Mesendoderm (in vitro differentiated cells): ENCODE measurements at regions not wholly inside any gene's neighbourhood (a gene's known extent, or its start where the extent isn't known, plus 50 kb on each side); places are given as distances from the start of the nearest gene placed in this dataset.

Experiments used
- DNase-seq: peaks from one replicate; pipeline ENCODE4 v3.0.0; 2013
- H2AK5ac ChIP-seq: 2 replicates; pipeline ENCODE4 v1.6.1; 2013; ENCODE audit warnings: low read length, inconsistent platforms
- H2BK120ac ChIP-seq: 2 replicates; pipeline ENCODE4 v1.6.1; 2013; ENCODE audit warnings: low read depth, mild to moderate bottlenecking, low read length, moderate library complexity, mixed read lengths
- H2BK15ac ChIP-seq: replicated peaks from 2 replicates; pipeline ENCODE4 v1.6.1; 2013; ENCODE audit warnings: low read depth, mild to moderate bottlenecking, moderate library complexity
- H2BK5ac ChIP-seq: 2 replicates; pipeline ENCODE4 v1.6.1; 2013; ENCODE audit warnings: low read length, inconsistent platforms
- H3K18ac ChIP-seq: 2 replicates; pipeline ENCODE4 v1.6.1; 2013; ENCODE audit warnings: mild to moderate bottlenecking, low read length, mixed read lengths
- H3K23ac ChIP-seq: one replicate; pipeline ENCODE4 v1.6.1; 2013; ENCODE audit warnings: low read length
- H3K27ac ChIP-seq: 2 replicates; pipeline ENCODE4 v1.5.1; 2013; ENCODE audit warnings: low read depth, mild to moderate bottlenecking, inconsistent platforms, low read length, moderate library complexity
- H3K27me3 ChIP-seq: 2 replicates; pipeline ENCODE4 v1.6.1; 2013; ENCODE audit warnings: low read length, control low read depth, mild to moderate bottlenecking, inconsistent platforms; ENCODE audit not compliant: insufficient read depth, poor library complexity
- H3K36me3 ChIP-seq: 2 replicates; pipeline ENCODE4 v1.6.1; 2013; ENCODE audit warnings: low read length, inconsistent platforms; ENCODE audit not compliant: control insufficient read depth, insufficient read depth
- H3K4ac ChIP-seq: one replicate; pipeline ENCODE4 v1.6.1; 2013; ENCODE audit warnings: low read depth, mild to moderate bottlenecking, low read length, moderate library complexity
- H3K4me1 ChIP-seq: 2 replicates; pipeline ENCODE4 v1.6.1; 2013; ENCODE audit warnings: low read depth, low read length, inconsistent platforms; ENCODE audit not compliant: control insufficient read depth
- H3K4me2 ChIP-seq: 2 replicates; pipeline ENCODE4 v1.6.1; 2013; ENCODE audit warnings: low read length
- H3K4me3 ChIP-seq: 2 replicates; pipeline ENCODE4 v1.5.1; 2013; ENCODE audit warnings: mild to moderate bottlenecking, low read length
- H3K56ac ChIP-seq: one replicate; pipeline ENCODE4 v1.6.1; 2013; ENCODE audit warnings: low read length
- H3K79me1 ChIP-seq: 2 replicates; pipeline ENCODE4 v1.6.1; 2013; ENCODE audit warnings: low read length, inconsistent platforms
- H3K79me2 ChIP-seq: 2 replicates; pipeline ENCODE4 v1.6.1; 2013; ENCODE audit warnings: mild to moderate bottlenecking, low read length; ENCODE audit not compliant: control insufficient read depth, insufficient read depth
- H3K9ac ChIP-seq: 2 replicates; pipeline ENCODE4 v1.6.1; 2013; ENCODE audit warnings: low read length, inconsistent platforms
- H4K5ac ChIP-seq: one replicate; pipeline ENCODE4 v1.6.1; 2013; ENCODE audit warnings: low read length
- H4K8ac ChIP-seq: one replicate; pipeline ENCODE4 v1.6.1; 2013; ENCODE audit warnings: low read depth, mild to moderate bottlenecking, control low read depth, low read length, moderate library complexity
- WGBS: extraction: QIAGEN DNeasy Blood & Tissue Kit; methylation state at CpG from one replicate; pipeline ENCODE4 v1.1.7; 2013; ENCODE audit warnings: low lambda C conversion rate, missing lambda C conversion rate; ENCODE audit not compliant: insufficient coverage; ENCODE audit errors: extremely low coverage; 5-methylcytosine and 5-hydroxymethylcytosine counted together

- no peaks in the 10 kb centered on the region for H3K36me3 ChIP-seq
- H2BK15ac ChIP-seq: no peak overlapping the region
- H2AK5ac ChIP-seq: no peak overlapping the region
- H3K18ac ChIP-seq: no peak overlapping the region
- no peak overlapping the region for H3K23ac ChIP-seq
- no peak overlapping the region for H3K4me3 ChIP-seq
- no peaks in the 10 kb centered on the region for H3K4me1 ChIP-seq
- no peak overlapping the region for H2BK120ac ChIP-seq
- H2BK5ac ChIP-seq: no peak overlapping the region
- H3K79me1 ChIP-seq: no peaks in the 10 kb centered on the region
- H3K4me2 ChIP-seq: no peak overlapping the region
- no peak for DNase-seq
- H3K4ac ChIP-seq: no peak overlapping the region
- H4K5ac ChIP-seq: no peak overlapping the region
- no peak overlapping the region for H3K56ac ChIP-seq
- H4K8ac ChIP-seq: no peak overlapping the region
- no CpG with 5 or more reads among the region's 5 CpGs for WGBS
- no peaks in the 10 kb centered on the region for H3K27me3 ChIP-seq
- no peaks in the 10 kb centered on the region for H3K79me2 ChIP-seq
- H3K9ac ChIP-seq: no peak overlapping the region
- no peak overlapping the region for H3K27ac ChIP-seq
Measured at GRCh38 chr1:93800856-93801255, 78.2 kb downstream of the DNTTIP2 start.

- no peak overlapping the region for H4K5ac ChIP-seq
- no peak overlapping the region for H2BK120ac ChIP-seq
- DNase-seq: no peak
- no peaks in the 10 kb centered on the region for H3K79me2 ChIP-seq
- no peak overlapping the region for H3K4ac ChIP-seq
- H3K4me1 ChIP-seq: no peaks in the 10 kb centered on the region
- H3K36me3 ChIP-seq: no peaks in the 10 kb centered on the region
- H2BK5ac ChIP-seq: no peak overlapping the region
- H3K4me3 ChIP-seq: no peak overlapping the region
- no peak overlapping the region for H2AK5ac ChIP-seq
- no peak overlapping the region for H2BK15ac ChIP-seq
- WGBS: no CpG with 5 or more reads among the region's 1 CpG
- H3K27me3 ChIP-seq: no peaks in the 10 kb centered on the region
- no peak overlapping the region for H3K56ac ChIP-seq
- H4K8ac ChIP-seq: no peak overlapping the region
- no peak overlapping the region for H3K9ac ChIP-seq
- no peak overlapping the region for H3K4me2 ChIP-seq
- H3K79me1 ChIP-seq: no peaks in the 10 kb centered on the region
- no peak overlapping the region for H3K27ac ChIP-seq
- no peak overlapping the region for H3K18ac ChIP-seq
- no peak overlapping the region for H3K23ac ChIP-seq
Measured at GRCh38 chr1:93798291-93798690, 80.7 kb downstream of the DNTTIP2 start.

- Histone ChIP-seq H3K18ac (no peak overlapping the region), H3K36me3 (no peaks in the 10 kb centered on the region), H3K9ac (no peak overlapping the region), H4K5ac (no peak overlapping the region), H2BK15ac (no peak overlapping the region), H3K23ac (no peak overlapping the region), H2BK5ac (no peak overlapping the region), H3K79me2 (no peaks in the 10 kb centered on the region), H3K4me1 (peaks cover 5% of the 10 kb centered on the region), H3K4me3 (no peak overlapping the region), H3K79me1 (no peaks in the 10 kb centered on the region), H3K4me2 (no peak overlapping the region), H2AK5ac (no peak overlapping the region), H4K8ac (no peak overlapping the region), H3K56ac (no peak overlapping the region), H3K27me3 (no peaks in the 10 kb centered on the region), H3K4ac (no peak overlapping the region), H3K27ac (no peak overlapping the region), H2BK120ac (no peak overlapping the region)
- no CpG with 5 or more reads among the region's 3 CpGs for WGBS
- no peak for DNase-seq
Measured at GRCh38 chr1:93784538-93784937, 94.5 kb downstream of the DNTTIP2 start.

- Histone ChIP-seq H2BK15ac (no peak overlapping the region), H3K4me1 (peaks cover 5% of the 10 kb centered on the region), H3K79me2 (no peaks in the 10 kb centered on the region), H3K27ac (no peak overlapping the region), H3K18ac (no peak overlapping the region), H3K9ac (no peak overlapping the region), H2BK5ac (no peak overlapping the region), H3K36me3 (no peaks in the 10 kb centered on the region), H3K4ac (no peak overlapping the region), H3K56ac (no peak overlapping the region), H3K79me1 (no peaks in the 10 kb centered on the region), H3K23ac (no peak overlapping the region), H2BK120ac (no peak overlapping the region), H4K5ac (no peak overlapping the region), H3K4me3 (no peak overlapping the region), H4K8ac (no peak overlapping the region), H3K4me2 (no peak overlapping the region), H2AK5ac (no peak overlapping the region), H3K27me3 (no peaks in the 10 kb centered on the region)
- DNase-seq: no peak
- WGBS: no CpG with 5 or more reads among the region's 2 CpGs
Measured at GRCh38 chr1:93783876-93784275, 95.1 kb downstream of the DNTTIP2 start.

DNA sequence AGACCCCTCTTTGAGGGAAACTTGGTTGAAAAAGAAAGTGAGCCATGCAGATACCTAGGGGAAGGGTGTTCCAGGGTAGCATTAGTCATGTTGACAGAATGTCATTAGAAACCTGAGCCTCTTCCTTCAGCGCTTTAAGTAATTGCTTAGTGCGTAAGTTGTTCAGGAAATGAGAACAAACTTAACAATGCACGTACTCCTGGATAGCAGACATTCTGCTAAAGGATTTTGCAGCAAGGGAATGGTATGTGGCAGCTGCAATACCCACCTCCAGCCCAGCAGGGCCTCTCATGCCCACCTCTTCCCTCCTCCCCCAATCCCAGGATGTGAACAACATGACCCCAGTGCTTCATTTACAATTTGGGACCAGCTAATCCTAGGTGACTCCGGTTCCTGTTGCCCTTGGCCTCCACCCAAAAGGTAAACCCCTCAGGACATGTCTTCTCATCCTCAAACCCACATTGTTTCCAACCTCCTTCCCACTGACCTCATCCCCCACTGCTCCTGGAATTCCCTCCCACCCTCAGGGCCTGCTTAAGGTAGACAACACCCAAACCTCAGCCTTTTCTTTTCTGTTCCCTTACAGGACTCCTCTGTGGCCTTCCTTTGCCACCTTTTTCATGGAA, 98.0 kb upstream of the BCAR3 start:
- H3K4ac ChIP-seq: no peak overlapping the region

GRCh38 chr1:93778457-93778856, 96.8 kb upstream of the BCAR3 start:
- Histone ChIP-seq H3K79me2 (no peaks in the 10 kb centered on the region), H3K4ac (no peak overlapping the region), H2AK5ac (no peak overlapping the region), H4K8ac (no peak overlapping the region), H3K36me3 (no peaks in the 10 kb centered on the region), H3K27me3 (no peaks in the 10 kb centered on the region), H3K4me3 (no peak overlapping the region), H3K4me2 (no peak overlapping the region), H3K79me1 (no peaks in the 10 kb centered on the region), H2BK5ac (no peak overlapping the region), H3K9ac (no peak overlapping the region), H3K56ac (no peak overlapping the region), H3K27ac (no peak overlapping the region), H2BK120ac (peak overlapping the region; percentile 88), H2BK15ac (no peak overlapping the region), H4K5ac (no peak overlapping the region), H3K4me1 (peaks cover 5% of the 10 kb centered on the region), H3K18ac (peak overlapping the region; percentile 62), H3K23ac (no peak overlapping the region)
- WGBS: no CpG with 5 or more reads among the region's 2 CpGs
- DNase-seq: no peak

More for the DNA sequence above, 98.0 kb upstream of the BCAR3 start:
- Histone ChIP-seq H3K79me2 (no peaks in the 10 kb centered on the region), H3K27me3 (no peaks in the 10 kb centered on the region), H3K4me2 (no peak overlapping the region), H3K4me1 (peaks cover 5% of the 10 kb centered on the region), H3K23ac (no peak overlapping the region), H2BK120ac (no peak overlapping the region), H3K4me3 (no peak overlapping the region), H4K5ac (no peak overlapping the region), H2AK5ac (no peak overlapping the region), H3K36me3 (no peaks in the 10 kb centered on the region), H3K18ac (peak overlapping the region; percentile 20), H3K79me1 (no peaks in the 10 kb centered on the region), H3K27ac (peak overlapping the region; percentile 78), H2BK15ac (no peak overlapping the region), H2BK5ac (no peak overlapping the region), H4K8ac (no peak overlapping the region), H3K9ac (no peak overlapping the region), H3K56ac (peak overlapping the region; percentile 66)
- peak; percentile 98 for DNase-seq
- no CpG with 5 or more reads among the region's 4 CpGs for WGBS
